ENCODE measurements at regions not wholly inside any gene's neighbourhood (a gene's known extent, or its start where the extent isn't known, plus 50 kb on each side); places are given as distances from the start of the nearest gene placed in this dataset.

GRCh38 chr2:18932853-18933252, 343.5 kb upstream of the NT5C1B start:
- H3K79me2 ChIP-seq (ENCODE audit: low read length): no peaks in the 10 kb centered on the region
- DNase-seq: no peak
- no peak for ATAC-seq
- no peak overlapping the region for H3K4me2 ChIP-seq (ENCODE audit: low read length)
- H2AFZ ChIP-seq (ENCODE audit: low read length): no peak overlapping the region
- H3K27ac ChIP-seq (ENCODE audit: low read length): no peak overlapping the region
- no peaks in the 10 kb centered on the region for H3K9me2 ChIP-seq (replicated peaks; ENCODE audit: low read length)
- no peak overlapping the region for H3K9ac ChIP-seq (ENCODE audit: low read length)
- no peak for TF ChIP-seq EZH2 (IDR thresholded peaks at IDR 0.05; ENCODE audit: low read length, unreplicated experiment)
- ChIA-PET CTCF (no interaction called here), POLR2A (ENCODE audit: unreplicated experiment) (interaction anchor here (0.5 kb wide), 1 partner anchor 208 kb away, joined by 6 read pairs; no protein-coding TSS in a partner anchor)
- no peaks in the 10 kb centered on the region for H3F3A ChIP-seq (ENCODE audit: low read length, unreplicated experiment)
- no peaks in the 10 kb centered on the region for H4K20me1 ChIP-seq (ENCODE audit: low read length)
- no peaks in the 10 kb centered on the region for H3K9me3 ChIP-seq (ENCODE audit: low read length)
- H3K4me3 ChIP-seq (ENCODE audit: low read length): no peak overlapping the region
- no peaks in the 10 kb centered on the region for H3K36me3 ChIP-seq (ENCODE audit: low read depth, low read length)
- intact Hi-C loops (cut with micrococcal nuclease): no loop called here
- H3K4me1 ChIP-seq (ENCODE audit: insufficient read depth, low read length): peaks cover 9% of the 10 kb centered on the region; the same call in 1 of the 2 replicates
- H3K27me3 ChIP-seq (ENCODE audit: low read length): no peaks in the 10 kb centered on the region
- no TSS peak for BruUV-seq (replicated peaks)

- TF ChIP-seq EZH2 (IDR thresholded peaks at IDR 0.05; ENCODE audit: low read length, unreplicated experiment): no peak
- TF ChIP-seq CTCF (conservative IDR thresholded peaks at IDR 0.05; ENCODE audit: low read depth, low read length): no peak
- no peak for TF ChIP-seq EZH2phosphoT487 (IDR thresholded peaks at IDR 0.05; ENCODE audit: borderline replicate concordance, low read length)
- no peak for ATAC-seq
- H3K9ac ChIP-seq (ENCODE audit: low read length): no peak overlapping the region
- no peak overlapping the region for H2AFZ ChIP-seq (ENCODE audit: low read length)
- H4K20me1 ChIP-seq (ENCODE audit: low read length): no peaks in the 10 kb centered on the region
- no peak overlapping the region for H3K27ac ChIP-seq (ENCODE audit: low read length)
- H3K4me1 ChIP-seq (ENCODE audit: insufficient read depth, low read length): peaks cover 9% of the 10 kb centered on the region; the same call in 1 of the 2 replicates
- no TSS peak for BruUV-seq (replicated peaks)
- no peaks in the 10 kb centered on the region for H3K79me2 ChIP-seq (ENCODE audit: low read length)
- H3K36me3 ChIP-seq (ENCODE audit: low read depth, low read length): no peaks in the 10 kb centered on the region
- H3K9me2 ChIP-seq (replicated peaks; ENCODE audit: low read length): no peaks in the 10 kb centered on the region
- H3K4me3 ChIP-seq (ENCODE audit: low read length): no peak overlapping the region
- intact Hi-C loops (cut with micrococcal nuclease): no loop called here
- no peak for DNase-seq
- no peaks in the 10 kb centered on the region for H3K27me3 ChIP-seq (ENCODE audit: low read length)
- CTCF ChIA-PET: no interaction called here
- H3K9me3 ChIP-seq (ENCODE audit: low read length): no peaks in the 10 kb centered on the region
- no peak overlapping the region for H3K4me2 ChIP-seq (ENCODE audit: low read length)
- POLR2A ChIA-PET (ENCODE audit: unreplicated experiment): no interaction called here
- H3F3A ChIP-seq (ENCODE audit: low read length, unreplicated experiment): no peaks in the 10 kb centered on the region
Observed at GRCh38 chr2:18930971-18931370, 341.6 kb upstream of the NT5C1B start.

GRCh38 chr2:18927525-18928232, 338.3 kb upstream of the NT5C1B start:
- no peaks in the 10 kb centered on the region for H3K9me2 ChIP-seq (replicated peaks; ENCODE audit: low read length)
- ChIA-PET CTCF (no interaction called here), POLR2A (ENCODE audit: unreplicated experiment) (no interaction called here)
- H3K4me2 ChIP-seq (ENCODE audit: low read length): no peak overlapping the region
- no TSS peak for BruUV-seq (replicated peaks)
- no peak for ATAC-seq
- TF ChIP-seq EZH2 (IDR thresholded peaks at IDR 0.05; ENCODE audit: low read length, unreplicated experiment): no peak
- TF ChIP-seq CTCF (conservative IDR thresholded peaks at IDR 0.05; ENCODE audit: low read depth, low read length): no peak
- no peak for TF ChIP-seq EZH2phosphoT487 (IDR thresholded peaks at IDR 0.05; ENCODE audit: borderline replicate concordance, low read length)
- no peaks in the 10 kb centered on the region for H3K9me3 ChIP-seq (ENCODE audit: low read length)
- no peak overlapping the region for H2AFZ ChIP-seq (ENCODE audit: low read length)
- H3K9ac ChIP-seq (ENCODE audit: low read length): no peak overlapping the region
- no peaks in the 10 kb centered on the region for H3K79me2 ChIP-seq (ENCODE audit: low read length)
- H3K36me3 ChIP-seq (ENCODE audit: low read depth, low read length): no peaks in the 10 kb centered on the region
- DNase-seq: no peak
- no peaks in the 10 kb centered on the region for H3K27me3 ChIP-seq (ENCODE audit: low read length)
- no peak overlapping the region for H3K4me3 ChIP-seq (ENCODE audit: low read length)
- H3K27ac ChIP-seq (ENCODE audit: low read length): no peak overlapping the region
- H3K4me1 ChIP-seq (ENCODE audit: insufficient read depth, low read length): peaks cover 9% of the 10 kb centered on the region; the same call in 1 of the 2 replicates
- no peaks in the 10 kb centered on the region for H4K20me1 ChIP-seq (ENCODE audit: low read length)
- no peaks in the 10 kb centered on the region for H3F3A ChIP-seq (ENCODE audit: low read length, unreplicated experiment)
- intact Hi-C loops (cut with micrococcal nuclease): no loop called here
